DOHH2 (cell line): ENCODE measurements at regions not wholly inside any gene's neighbourhood (a gene's known extent, or its start where the extent isn't known, plus 50 kb on each side); places are given as distances from the start of the nearest gene placed in this dataset.

Source experiments
- H3F3A ChIP-seq: fragments of 200-600 bp; sonication (generic), shearing (Covaris generic); 2 replicates; pipeline ENCODE4 v1.6.0; 2016; ENCODE audit warnings: antibody characterized with exemption, mild to moderate bottlenecking; ENCODE audit not compliant: control insufficient read depth, insufficient read depth
- H3K27ac ChIP-seq: fragments of 200-600 bp; sonication (generic); 2 replicates; pipeline ENCODE4 v1.5.1; 2014; ENCODE audit warnings: low read depth, mild to moderate bottlenecking, low read length, moderate library complexity
- H3K27me3 ChIP-seq: fragments of 200-600 bp; sonication (generic); 2 replicates; pipeline ENCODE4 v1.6.1; 2014; ENCODE audit warnings: mild to moderate bottlenecking, low read length, mixed read lengths; ENCODE audit not compliant: control insufficient read depth
- H3K36me3 ChIP-seq: fragments of 200-600 bp; sonication (generic); 2 replicates; pipeline ENCODE4 v1.6.1; 2014; ENCODE audit warnings: mild to moderate bottlenecking, low read length, moderate library complexity, mixed read lengths; ENCODE audit not compliant: control insufficient read depth
- H3K4me1 ChIP-seq: fragments of 200-600 bp; sonication (generic); 2 replicates; pipeline ENCODE4 v1.6.1; 2014; ENCODE audit warnings: mild to moderate bottlenecking, low read length, mixed read lengths; ENCODE audit not compliant: control insufficient read depth
- H3K4me2 ChIP-seq: fragments of 200-600 bp; sonication (generic); 2 replicates; pipeline ENCODE4 v1.6.0; 2014; ENCODE audit warnings: mild to moderate bottlenecking, low read length, moderate library complexity
- H3K4me3 ChIP-seq: fragments of 200-600 bp; sonication (generic); 2 replicates; pipeline ENCODE4 v1.5.1; 2014; ENCODE audit warnings: mild to moderate bottlenecking, low read length, mixed read lengths
- H3K79me2 ChIP-seq: fragments of 200-600 bp; sonication (generic); 2 replicates; pipeline ENCODE4 v1.6.1; 2014; ENCODE audit warnings: mild to moderate bottlenecking, low read length, mixed read lengths; ENCODE audit not compliant: control insufficient read depth
- H3K9me2 ChIP-seq: fragments of 200-600 bp; sonication (generic); replicated peaks from 2 replicates; pipeline ENCODE4 v1.6.1; 2014; ENCODE audit warnings: mild to moderate bottlenecking, low read length, mixed read lengths; ENCODE audit not compliant: control insufficient read depth
- H3K9me3 ChIP-seq: fragments of 200-600 bp; sonication (generic); 2 replicates; pipeline ENCODE4 v1.6.1; 2014; ENCODE audit warnings: antibody characterized with exemption, low read length, mixed read lengths; ENCODE audit not compliant: control insufficient read depth, insufficient read depth
- H4K20me1 ChIP-seq: fragments of 200-600 bp; sonication (generic); 2 replicates; pipeline ENCODE4 v1.6.0; 2014; ENCODE audit warnings: low read depth, mild to moderate bottlenecking, antibody characterized with exemption, low read length, moderate library complexity; ENCODE audit not compliant: control insufficient read depth, insufficient read depth
- EZH2phosphoT487 ChIP-seq: fragments of 200-600 bp; sonication (generic); IDR thresholded peaks from 2 replicates; pipeline ENCODE4 v1.6.1; 2017; ENCODE audit warnings: borderline replicate concordance, mild to moderate bottlenecking, antibody characterized with exemption, low read length, moderate library complexity, mixed read lengths
- TF ChIP-seq, protein P1 (sequence below): fragments of 200-600 bp; sonication (generic); IDR thresholded peaks from one replicate; pipeline ENCODE4 v1.5.1; 2014; ENCODE audit warnings: antibody characterized with exemption, mild to moderate bottlenecking, low read depth, low read length; ENCODE audit not compliant: poor library complexity, severe bottlenecking

DNA sequence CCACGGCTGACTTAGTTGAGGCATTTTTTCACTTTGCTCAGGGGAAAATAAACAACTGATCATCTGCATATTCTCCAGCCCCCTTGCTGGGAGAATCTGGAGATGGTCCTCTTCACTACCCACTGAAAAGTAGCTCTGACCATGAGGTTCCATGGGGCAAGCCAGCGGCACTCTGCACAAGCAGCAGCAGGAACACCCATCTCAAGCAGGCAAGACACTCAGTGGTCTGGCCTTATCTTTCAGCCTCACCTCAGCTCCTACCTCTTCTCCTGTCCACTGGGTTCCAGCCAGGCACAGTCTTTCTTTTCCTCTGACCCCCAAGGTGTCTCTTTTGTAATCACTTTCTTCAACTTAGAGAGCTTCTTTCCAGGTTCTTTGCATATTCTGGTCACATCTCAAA, 280.8 kb upstream of the GRIA1 start:
- Histone ChIP-seq H3K27me3 (no peaks in the 10 kb centered on the region), H3K36me3 (no peaks in the 10 kb centered on the region), H3K4me3 (no peak overlapping the region), H3K4me2 (no peak overlapping the region), H3K9me2 (no peaks in the 10 kb centered on the region), H4K20me1 (no peaks in the 10 kb centered on the region), H3K79me2 (no peaks in the 10 kb centered on the region), H3K9me3 (no peaks in the 10 kb centered on the region), H3F3A (no peaks in the 10 kb centered on the region), H3K4me1 (no peaks in the 10 kb centered on the region), H3K27ac (no peak overlapping the region)
- TF ChIP-seq, protein P1, sequence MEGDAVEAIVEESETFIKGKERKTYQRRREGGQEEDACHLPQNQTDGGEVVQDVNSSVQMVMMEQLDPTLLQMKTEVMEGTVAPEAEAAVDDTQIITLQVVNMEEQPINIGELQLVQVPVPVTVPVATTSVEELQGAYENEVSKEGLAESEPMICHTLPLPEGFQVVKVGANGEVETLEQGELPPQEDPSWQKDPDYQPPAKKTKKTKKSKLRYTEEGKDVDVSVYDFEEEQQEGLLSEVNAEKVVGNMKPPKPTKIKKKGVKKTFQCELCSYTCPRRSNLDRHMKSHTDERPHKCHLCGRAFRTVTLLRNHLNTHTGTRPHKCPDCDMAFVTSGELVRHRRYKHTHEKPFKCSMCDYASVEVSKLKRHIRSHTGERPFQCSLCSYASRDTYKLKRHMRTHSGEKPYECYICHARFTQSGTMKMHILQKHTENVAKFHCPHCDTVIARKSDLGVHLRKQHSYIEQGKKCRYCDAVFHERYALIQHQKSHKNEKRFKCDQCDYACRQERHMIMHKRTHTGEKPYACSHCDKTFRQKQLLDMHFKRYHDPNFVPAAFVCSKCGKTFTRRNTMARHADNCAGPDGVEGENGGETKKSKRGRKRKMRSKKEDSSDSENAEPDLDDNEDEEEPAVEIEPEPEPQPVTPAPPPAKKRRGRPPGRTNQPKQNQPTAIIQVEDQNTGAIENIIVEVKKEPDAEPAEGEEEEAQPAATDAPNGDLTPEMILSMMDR: no peak
- no peak for TF ChIP-seq EZH2phosphoT487

DNA sequence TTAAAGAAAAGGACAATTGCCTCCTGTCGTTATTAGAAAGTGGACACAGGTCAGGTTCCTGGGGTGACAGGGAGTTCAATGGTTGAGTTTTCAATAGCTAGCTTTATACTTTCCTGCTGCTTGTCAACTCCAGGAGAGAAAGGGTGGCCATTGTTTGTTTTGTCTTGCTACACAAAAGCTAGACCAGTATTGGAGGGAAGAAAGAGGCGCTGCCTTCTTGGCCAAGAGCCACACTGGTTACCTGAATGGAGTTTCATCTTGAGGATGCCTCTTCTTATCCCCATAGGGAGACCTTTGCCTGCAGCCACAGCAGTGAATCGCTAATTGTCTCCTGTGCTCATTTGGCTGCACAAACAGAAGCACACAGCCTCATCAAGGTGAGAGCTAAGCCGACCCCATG, 279.4 kb upstream of the GRIA1 start:
- Histone ChIP-seq H3K4me1 (no peaks in the 10 kb centered on the region), H3K9me2 (no peaks in the 10 kb centered on the region), H3K9me3 (no peaks in the 10 kb centered on the region), H3F3A (no peaks in the 10 kb centered on the region), H3K4me2 (no peak overlapping the region), H3K27me3 (no peaks in the 10 kb centered on the region), H3K27ac (no peak overlapping the region), H4K20me1 (no peaks in the 10 kb centered on the region), H3K79me2 (no peaks in the 10 kb centered on the region), H3K4me3 (no peak overlapping the region), H3K36me3 (no peaks in the 10 kb centered on the region)
- TF ChIP-seq EZH2phosphoT487: no peak
- TF ChIP-seq, protein P1: no peak

DNA sequence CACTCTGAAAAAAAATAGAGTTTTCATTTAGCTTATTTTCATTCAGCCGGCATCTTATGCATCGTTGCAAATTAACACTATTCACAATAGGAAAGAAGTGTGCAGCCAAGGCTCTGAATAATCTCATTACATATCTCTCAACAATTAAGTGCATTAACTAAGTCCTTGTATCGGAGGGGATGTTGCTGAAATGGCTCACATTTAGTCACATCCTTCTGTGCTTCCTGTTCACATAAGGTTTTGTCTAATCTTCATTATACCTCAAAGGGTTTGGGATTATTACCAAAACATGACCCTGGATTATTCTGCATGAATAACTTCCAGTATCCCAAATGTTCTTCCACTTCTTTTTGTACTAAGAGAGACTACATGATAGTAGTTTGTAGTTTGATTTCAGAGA, 278.0 kb upstream of the GRIA1 start:
- H3K27me3 ChIP-seq: no peaks in the 10 kb centered on the region
- no peaks in the 10 kb centered on the region for H3K36me3 ChIP-seq
- H3K79me2 ChIP-seq: no peaks in the 10 kb centered on the region
- H3K9me2 ChIP-seq: no peaks in the 10 kb centered on the region
- H3K4me2 ChIP-seq: no peak overlapping the region
- no peaks in the 10 kb centered on the region for H4K20me1 ChIP-seq
- no peaks in the 10 kb centered on the region for H3K4me1 ChIP-seq
- H3K27ac ChIP-seq: no peak overlapping the region
- no peaks in the 10 kb centered on the region for H3K9me3 ChIP-seq
- H3K4me3 ChIP-seq: no peak overlapping the region
- TF ChIP-seq EZH2phosphoT487: no peak
- TF ChIP-seq, protein P1: no peak
- no peaks in the 10 kb centered on the region for H3F3A ChIP-seq

DNA sequence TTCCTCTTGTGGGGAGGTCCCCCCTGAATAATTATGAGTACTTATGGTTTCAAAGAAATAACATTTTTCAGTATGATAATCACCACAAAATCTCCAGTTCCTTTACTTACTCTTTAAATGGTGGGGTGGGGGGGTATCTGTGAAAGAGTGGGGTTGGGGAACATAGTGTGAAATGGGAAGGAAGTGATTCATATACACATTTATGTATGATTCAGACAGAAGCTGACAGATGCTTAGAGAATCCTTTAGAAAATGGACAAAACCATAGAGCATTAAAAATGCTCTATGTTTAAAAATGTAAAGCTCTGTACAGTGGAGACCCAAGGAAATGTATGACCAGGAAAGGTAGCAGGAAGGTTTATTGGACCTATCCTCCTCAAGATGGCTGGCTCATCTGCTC, 267.5 kb upstream of the GRIA1 start:
- no peaks in the 10 kb centered on the region for H3K79me2 ChIP-seq
- H3K4me1 ChIP-seq: no peaks in the 10 kb centered on the region
- H3K36me3 ChIP-seq: no peaks in the 10 kb centered on the region
- no peaks in the 10 kb centered on the region for H3K9me3 ChIP-seq
- H3K27ac ChIP-seq: no peak overlapping the region
- TF ChIP-seq, protein P1: no peak
- TF ChIP-seq EZH2phosphoT487: no peak
- H4K20me1 ChIP-seq: no peaks in the 10 kb centered on the region
- no peak overlapping the region for H3K4me3 ChIP-seq
- H3K9me2 ChIP-seq: no peaks in the 10 kb centered on the region
- no peaks in the 10 kb centered on the region for H3F3A ChIP-seq
- no peak overlapping the region for H3K4me2 ChIP-seq
- H3K27me3 ChIP-seq: no peaks in the 10 kb centered on the region
